Activated CD8-positive, alpha-beta memory T cell treated with anti-CD3 and anti-CD28 coated beads for 48 hours (primary cell): ENCODE measurements at regions not wholly inside any gene's neighbourhood (a gene's known extent, or its start where the extent isn't known, plus 50 kb on each side); places are given as distances from the start of the nearest gene placed in this dataset.

ENCODE experiments used
- DNase-seq, 3 experiments: peaks; one replicate each; pipeline ENCODE4 v3.0.0-alpha.2; 2020; ENCODE audit warnings: low read depth in 2 of 3, low spot score in 2 of 3

GRCh38 chr6:145247692-145248419, 487.5 kb downstream of the EPM2A start:
- DNase-seq = no peak

GRCh38 chr6:145250436-145250835, 484.9 kb downstream of the EPM2A start:
- no peak for DNase-seq

- no peak for DNase-seq
Measured at GRCh38 chr6:145252737-145253136, 482.6 kb downstream of the EPM2A start.

GRCh38 chr6:145254649-145255401, 480.5 kb downstream of the EPM2A start:
- DNase-seq = no peak

GRCh38 chr6:145257704-145258103, 477.6 kb downstream of the EPM2A start:
- DNase-seq = no peak

GRCh38 chr6:145258122-145258521, 477.2 kb downstream of the EPM2A start:
- no peak for DNase-seq

GRCh38 chr6:145260484-145261175, 474.7 kb downstream of the EPM2A start:
- DNase-seq = no peak

GRCh38 chr6:145261758-145262157, 473.6 kb downstream of the EPM2A start:
- DNase-seq = no peak

GRCh38 chr6:145262771-145263170, 472.5 kb downstream of the EPM2A start:
- no peak for DNase-seq

- no peak for DNase-seq
Measured at GRCh38 chr6:145263778-145264211, 471.5 kb downstream of the EPM2A start.

- DNase-seq = no peak
Measured at GRCh38 chr6:145266432-145267075, 468.8 kb downstream of the EPM2A start.

GRCh38 chr6:145267076-145267867, 468.0 kb downstream of the EPM2A start:
- no peak for DNase-seq

- no peak for DNase-seq
Measured at GRCh38 chr6:145270464-145270863, 464.9 kb downstream of the EPM2A start.

- no peak for DNase-seq
Measured at GRCh38 chr6:145271040-145271439, 464.3 kb downstream of the EPM2A start.

GRCh38 chr6:145271577-145271976, 463.7 kb downstream of the EPM2A start:
- no peak for DNase-seq

GRCh38 chr6:145272246-145272645, 463.1 kb downstream of the EPM2A start:
- no peak for DNase-seq

- DNase-seq = no peak
Measured at GRCh38 chr6:145273136-145273535, 462.2 kb downstream of the EPM2A start.

- no peak for DNase-seq
Measured at GRCh38 chr6:145274083-145274482, 461.2 kb downstream of the EPM2A start.

GRCh38 chr6:145275019-145275418, 460.3 kb downstream of the EPM2A start:
- DNase-seq = no peak

GRCh38 chr6:145275787-145276186, 459.5 kb downstream of the EPM2A start:
- no peak for DNase-seq

GRCh38 chr6:145276756-145277155, 458.6 kb downstream of the EPM2A start:
- DNase-seq = no peak
